NCI-H2196 treated with DMSO at 0.1 percent for 48 hours (cell line): ENCODE measurements at regions not wholly inside any gene's neighbourhood (a gene's known extent, or its start where the extent isn't known, plus 50 kb on each side); places are given as distances from the start of the nearest gene placed in this dataset.
"Not testable (repeated sequence)": the region's sequence is repeated elsewhere in the genome, so short reads cannot be mapped to it uniquely, and the experiment has no call there.

Experiments
- DNase-seq: peaks from one replicate; lab custom pipeline; 2025; ENCODE audit not compliant: unreplicated experiment; lab: John Stamatoyannopoulos, UW

DNA sequence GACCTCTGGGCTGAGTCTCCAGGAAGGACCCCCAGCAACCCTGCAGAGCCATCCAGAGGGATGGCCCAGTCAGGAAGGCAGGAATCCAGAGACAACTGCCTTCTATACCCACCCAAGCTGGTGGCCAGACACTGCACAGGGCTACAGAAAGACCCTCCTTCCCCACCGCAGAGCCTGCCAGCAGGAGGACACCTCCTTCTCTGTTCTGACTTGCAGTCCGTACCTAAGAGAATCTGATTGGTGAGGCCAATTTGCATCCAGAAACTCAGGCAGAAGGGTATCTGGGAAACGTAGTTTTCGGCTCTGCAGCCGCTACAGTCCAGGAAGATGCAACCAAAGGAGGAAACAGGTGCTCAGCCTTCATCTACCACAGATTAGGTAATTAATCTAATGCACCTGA, 155.4 kb upstream of the FRG1 start:
- no peak for DNase-seq

DNA sequence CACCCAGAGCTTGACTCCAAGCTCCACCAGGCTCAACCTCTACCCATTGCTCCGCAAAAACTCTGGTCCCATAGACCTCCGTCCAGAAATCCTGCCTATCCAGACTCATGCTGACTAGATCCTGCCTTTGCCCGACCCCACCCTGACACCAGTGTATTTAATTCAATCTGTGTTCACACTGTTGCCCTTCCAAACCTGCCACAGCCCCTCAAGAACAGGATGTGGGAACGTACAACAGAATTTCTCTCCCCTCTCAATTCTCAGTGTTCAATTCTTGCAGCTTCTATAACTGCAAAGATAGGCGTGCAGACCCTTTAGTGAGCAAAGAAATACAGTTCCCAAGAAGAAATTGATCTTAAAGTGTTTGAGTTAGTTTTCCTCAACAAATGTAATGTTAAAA, 154.2 kb upstream of the FRG1 start:
- DNase-seq: no peak

DNA sequence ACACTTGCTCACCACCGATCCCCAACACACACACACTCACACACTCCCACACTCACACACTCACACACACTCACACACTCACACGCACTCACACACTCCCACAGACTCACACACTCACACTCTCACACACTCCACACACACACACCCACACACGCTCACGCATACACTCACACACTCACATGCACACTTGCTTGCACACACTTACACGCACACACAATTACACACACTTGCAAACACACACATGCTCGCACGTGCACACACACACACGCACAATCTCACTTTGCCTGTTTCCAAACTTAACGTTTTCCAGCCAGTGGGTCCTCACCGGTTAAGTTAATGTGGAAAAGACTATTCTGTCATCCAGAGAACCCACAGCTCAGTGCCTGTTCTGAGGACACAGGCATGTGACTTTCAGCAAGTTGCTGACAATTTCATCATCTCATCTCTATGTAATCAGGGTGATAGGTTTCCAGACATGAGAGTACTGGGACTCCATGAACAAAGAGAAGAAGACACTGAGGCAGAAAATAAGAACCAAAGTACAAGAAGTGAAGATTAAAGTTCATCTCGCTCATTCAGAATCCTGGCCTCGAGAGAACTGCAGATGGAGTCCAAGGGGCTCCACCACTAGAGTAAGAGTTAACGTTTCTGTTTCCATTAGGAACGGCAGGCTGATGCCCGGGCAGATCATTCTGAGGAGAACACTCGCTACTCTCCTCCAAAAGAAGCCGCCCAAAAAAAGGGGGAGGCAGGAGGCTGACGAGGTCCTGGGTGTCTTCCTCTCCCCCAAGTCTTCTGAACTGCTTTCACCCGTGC, 153.2 kb upstream of the FRG1 start:
- no peak for DNase-seq

DNA sequence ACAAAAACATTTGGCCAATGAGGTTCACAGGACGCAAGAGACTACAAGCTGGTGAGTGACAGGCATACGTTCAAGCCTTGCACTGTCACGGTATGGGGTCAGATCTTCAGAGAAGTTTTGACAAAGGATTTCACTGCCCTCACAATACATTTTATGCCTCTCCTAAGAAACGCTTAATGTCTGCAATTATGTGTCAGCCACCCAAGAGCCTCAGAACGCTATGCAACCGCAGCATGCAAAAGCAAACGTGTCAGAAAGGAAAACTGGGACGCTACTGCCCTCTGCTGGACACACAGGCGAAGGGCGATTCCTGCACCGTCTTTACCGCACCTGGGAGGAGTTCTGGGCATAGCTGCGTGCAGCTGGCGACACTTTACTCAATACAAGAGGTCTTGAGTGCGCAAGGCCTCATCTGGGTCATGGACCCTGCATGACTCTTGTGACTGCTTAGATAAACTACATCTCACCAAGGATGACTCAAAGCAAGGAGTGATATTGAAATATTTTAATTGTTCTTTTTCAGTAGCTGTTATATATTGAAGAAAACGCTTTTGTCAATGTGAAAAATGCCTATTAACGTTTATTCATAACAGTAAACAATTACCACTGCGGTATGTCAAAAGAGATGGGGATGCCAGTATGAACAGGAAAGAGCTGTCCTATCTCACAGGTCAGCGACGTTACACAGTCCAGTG, 147.6 kb upstream of the FRG1 start:
- DNase-seq: no peak

DNA sequence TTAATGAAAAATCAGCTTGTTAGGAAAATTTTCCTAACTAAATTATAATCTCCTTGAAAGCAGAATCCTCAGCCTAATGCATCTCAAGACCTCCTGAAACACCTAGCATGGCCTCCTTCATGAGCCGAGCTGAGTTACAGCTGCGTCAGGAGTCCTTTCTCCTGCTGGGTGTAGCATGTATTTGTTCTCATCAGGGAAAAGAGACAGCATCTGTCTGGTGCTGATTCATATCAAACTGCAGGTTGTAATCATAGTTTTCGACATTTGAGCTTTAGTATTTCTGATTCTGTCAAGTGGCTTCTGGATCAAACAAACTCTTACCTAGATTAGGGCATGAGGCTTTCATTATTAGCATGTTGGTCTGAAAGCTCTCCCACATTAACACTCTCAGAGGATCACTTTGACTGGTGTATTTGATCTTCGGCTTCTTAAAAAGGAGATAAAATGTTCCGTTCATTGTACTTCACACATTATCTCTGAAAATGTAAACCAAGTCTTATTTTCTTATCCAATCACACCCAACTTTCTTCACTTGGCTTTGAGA, 140.1 kb upstream of the FRG1 start:
- DNase-seq: no peak

DNA sequence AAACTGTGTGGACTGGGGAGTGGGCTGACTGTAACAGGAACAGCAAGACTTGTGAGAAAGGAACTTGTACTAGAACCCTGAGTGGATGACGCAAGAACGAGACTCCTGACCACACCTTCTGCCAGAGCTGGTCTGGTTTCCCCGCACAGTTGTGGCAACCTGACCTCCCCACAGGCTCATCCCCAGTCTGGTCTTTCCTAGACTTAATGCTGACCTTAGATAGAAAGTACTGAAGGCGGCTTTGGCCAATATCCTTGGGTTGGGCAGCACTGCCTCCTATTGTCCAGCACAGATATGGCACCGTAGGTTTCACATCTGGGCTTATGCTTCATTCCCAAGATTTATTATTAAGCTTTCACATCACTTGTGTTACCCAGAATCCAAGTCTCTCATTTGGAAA, 137.8 kb upstream of the FRG1 start:
- no peak for DNase-seq

DNA sequence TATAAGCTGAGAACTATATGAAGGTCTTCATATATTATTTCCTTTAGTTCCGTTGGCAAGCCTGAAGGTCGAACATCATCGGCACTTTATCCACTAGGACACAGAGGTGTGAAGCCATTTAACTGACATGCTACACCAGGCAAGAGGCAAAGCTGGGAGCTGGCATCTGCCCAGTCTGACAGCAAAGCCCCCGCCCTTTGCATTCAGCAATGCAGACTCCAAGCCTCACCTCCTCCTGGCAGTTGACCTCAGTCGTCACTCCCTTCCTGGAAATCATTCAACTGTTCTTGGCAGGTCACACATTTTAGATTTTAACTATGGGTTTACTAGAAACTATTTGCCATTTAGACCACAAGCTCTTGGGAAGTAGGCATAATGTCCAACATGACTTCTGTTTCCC, 135.8 kb upstream of the FRG1 start:
- DNase-seq: no peak

DNA sequence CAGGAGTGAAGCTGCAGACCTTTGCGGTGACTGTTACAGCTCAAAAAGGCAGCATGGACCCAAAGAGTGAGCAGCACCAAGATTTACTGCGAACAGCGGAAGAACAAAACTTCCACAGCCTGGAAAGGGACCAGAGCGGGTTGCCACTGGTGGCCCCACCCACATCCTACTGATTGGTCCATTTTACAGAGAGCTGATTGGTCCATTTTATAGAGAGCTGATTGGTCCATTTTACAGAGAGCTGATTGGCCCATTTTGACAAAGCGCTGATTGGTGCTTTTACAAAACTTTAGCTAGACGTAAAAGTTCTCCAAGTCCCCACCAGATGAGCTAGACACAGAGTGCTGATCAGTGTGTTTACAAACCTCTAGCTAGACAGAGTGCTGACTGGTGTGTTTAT, 134.2 kb upstream of the FRG1 start:
- DNase-seq: no peak

DNA sequence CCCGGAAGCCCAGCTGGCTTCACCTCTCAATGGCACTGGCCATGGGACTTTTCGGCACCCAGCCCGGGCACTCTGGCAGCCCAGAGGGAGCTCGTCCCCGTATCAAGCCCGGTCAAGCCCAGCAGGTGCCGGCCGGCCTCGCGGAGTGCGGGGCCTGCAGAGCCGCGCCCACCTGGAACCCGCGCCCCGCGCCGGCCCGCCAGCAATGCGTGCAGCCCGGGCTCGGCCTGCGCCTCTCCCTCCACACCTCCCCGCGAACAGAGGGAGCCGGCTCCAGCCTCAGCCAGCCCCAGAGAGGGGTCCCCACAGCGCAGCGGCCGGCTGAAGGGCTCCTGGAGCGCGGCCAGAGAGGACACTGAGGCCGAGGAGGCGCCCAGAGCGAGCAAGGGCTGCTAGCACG, 133.6 kb upstream of the FRG1 start:
- DNase-seq: no peak

DNA sequence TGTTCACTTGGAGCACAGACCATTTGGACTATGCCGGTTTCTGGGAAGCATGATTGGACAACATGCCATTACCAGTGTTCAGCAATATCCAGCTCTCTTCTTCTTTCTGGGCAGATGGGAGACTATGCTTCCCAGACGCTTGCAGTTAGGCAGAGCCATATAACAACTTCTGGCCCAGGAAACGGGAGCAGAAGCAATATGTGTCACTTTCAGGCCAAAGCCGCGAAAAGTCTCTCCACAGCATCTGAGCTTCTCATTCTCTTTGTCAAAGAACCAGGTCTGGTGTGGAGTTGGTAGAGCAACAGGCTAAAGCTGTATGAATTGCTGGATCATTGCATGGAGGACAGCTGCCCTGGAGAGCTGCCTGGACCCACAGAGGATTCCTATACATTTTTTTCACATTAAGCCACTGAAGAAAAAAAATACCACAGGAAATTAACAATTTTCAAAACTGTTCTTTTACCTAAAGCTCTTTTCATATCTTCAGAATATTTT, 131.4 kb upstream of the FRG1 start:
- no peak for DNase-seq

DNA sequence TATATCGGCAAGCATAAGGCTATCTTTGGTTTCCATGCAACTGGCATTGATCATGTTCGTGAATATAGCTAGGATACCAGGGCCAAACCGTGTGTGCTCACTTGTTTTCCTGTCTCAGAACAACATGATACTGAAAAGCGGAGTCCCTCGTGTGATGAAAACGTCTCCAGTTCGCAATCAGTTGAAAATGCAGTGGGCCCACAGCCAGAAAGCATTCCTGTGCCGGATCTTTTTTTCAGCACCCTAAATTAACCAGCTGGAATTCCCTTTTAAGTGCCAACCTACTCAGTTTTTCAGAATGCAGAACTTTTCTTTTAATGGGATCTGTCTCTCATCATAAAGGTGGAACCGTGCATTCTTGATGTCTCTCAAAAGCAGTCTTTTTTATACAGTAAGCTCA, 130.8 kb upstream of the FRG1 start:
- DNase-seq: no peak

DNA sequence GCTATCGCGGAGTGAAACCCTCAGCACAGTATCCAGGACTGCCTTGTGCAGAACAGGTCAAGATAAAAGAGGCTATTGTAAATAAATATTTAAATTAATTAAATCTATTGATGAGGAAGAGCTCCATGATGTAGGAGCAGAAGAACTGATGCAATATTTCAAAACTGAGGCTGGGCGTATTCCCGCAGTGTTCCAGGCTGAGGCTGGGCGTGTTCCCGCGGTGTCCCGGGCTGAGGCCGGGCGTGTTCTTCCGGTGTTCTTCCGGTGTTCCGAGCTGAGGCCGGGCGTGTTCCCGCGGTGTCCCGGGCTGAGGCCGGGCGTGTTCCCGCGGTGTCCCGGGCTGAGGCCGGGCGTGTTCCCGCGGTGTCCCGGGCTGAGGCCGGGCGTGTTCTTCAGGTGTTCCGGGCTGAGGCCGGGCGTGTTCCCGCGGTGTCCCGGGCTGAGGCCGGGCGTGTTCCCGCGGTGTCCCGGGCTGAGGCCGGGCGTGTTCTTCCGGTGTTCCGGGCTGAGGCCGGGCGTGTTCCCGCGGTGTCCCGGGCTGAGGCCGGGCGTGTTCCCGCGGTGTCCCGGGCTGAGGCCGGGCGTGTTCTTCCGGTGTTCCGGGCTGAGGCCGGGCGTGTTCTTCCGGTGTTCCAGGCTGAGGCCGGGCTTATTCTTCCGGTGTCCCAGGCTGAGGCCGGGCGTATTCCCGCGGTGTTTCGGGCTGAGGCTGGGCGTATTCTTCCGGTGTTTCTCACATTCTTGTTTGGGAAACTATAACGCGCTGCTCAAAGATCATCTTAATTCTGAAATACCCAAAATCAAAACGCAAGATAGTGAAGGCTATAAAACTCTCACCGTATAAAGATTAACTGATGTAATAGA, 130.1 kb upstream of the FRG1 start:
- DNase-seq: not testable (repeated sequence)

DNA sequence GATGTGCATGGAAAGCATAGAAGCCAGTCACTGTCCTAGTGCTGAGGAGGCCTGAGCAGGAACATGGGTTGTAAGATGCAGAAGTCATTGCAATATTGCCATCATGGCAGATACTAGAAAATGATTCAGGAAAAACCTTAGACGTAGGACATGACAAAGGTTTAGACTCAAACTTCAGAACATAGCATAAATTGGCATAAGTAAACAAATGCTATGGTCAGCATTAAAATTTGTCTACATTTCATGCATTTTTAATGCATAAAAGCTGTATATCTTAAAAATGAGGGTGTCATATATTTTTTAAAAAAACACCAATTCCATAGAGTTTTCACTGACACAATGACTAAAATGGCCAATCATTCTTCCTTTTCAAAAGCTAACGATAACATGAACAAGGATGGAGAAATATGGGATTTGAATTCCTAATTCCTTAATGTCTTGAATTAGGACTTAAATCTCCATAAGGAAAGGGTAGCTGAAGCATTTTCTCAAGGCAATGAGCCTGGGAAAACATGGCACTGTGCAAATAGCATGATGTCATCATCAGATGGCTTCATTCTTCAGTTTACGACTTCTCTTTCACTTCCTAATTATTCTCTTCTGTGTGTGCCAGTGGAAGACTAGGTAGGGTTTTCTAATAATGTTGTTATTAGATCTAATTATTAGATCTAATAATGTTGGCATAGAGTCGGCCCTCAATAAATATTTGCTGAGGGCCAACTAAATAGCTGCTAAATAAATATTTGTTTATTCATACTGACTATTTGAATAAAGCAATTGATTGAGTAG, 125.1 kb upstream of the FRG1 start:
- DNase-seq: no peak

DNA sequence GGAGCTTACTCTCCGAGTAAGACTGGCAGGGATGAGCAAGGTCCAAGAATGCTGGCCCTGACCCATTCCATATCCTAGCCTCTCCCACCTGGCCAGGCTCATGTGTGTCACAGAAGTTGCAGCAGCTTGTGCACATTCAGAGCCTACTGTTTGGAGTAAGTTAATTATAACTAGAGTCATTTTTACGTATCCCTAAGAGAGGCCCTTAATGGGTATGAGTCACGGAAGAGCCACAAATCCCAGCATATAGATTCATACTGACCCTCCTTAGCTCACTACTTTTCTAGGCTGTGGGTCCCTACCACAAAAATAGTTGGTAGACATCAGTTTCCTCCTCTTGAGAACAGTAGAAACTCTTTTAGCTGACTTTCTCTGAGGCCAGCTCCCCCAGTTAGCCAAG, 118.3 kb upstream of the FRG1 start:
- no peak for DNase-seq

DNA sequence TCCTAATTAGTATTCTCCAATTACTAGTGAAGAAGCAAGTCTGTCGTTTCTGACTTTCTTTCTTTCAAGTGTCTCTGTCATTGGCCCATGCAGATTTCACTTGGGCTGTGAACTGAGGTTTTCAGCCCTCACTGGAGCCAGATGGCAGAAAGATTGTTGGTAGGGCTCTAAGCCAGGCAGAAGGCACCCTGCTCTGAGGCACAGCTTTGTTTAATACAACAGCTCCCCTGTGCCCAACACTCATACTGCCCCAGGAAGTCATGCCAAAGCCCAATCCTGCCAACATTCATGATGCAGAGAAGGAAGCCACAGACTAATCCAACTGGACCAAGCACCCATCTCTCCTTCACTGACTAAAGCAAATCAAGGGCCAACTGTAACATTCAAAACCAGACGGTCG, 117.1 kb upstream of the FRG1 start:
- no peak for DNase-seq

DNA sequence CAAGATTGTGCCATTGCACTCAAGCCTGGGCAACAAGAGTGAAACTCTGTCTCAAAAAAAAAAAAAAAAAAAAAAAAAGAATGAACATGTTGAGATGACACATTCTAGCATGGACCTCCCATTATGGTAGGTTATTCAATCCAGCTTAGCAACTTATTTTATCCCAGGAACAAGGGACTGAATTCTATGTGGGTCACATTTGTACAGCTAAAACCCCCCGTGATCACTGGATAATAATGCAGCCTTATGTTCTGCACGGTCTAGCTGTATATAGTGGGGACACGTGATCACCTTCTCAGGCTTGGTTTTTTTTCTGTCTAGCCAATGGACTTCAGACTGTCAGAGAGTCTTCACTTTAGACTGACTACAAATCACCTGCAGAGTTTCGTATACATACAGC, 115.2 kb upstream of the FRG1 start:
- no peak for DNase-seq

DNA sequence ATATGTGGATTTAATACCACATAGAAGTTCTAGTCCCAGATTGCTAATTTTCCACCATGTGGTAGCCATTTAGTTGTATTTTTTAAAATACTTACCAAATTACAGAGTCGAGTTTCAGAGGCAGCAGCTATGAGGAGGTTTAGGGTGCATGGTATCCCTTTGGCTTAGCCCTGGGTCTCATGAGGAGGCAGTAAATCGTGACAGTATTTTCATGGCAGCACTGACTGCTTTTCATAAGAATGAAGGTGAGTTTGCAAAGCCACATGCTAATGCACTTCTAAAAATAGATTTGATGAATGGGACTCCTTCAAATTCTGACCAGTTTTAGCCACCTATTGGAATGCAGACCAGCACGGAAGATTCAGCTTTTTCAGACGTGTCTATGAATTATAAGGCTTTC, 114.0 kb upstream of the FRG1 start:
- no peak for DNase-seq

DNA sequence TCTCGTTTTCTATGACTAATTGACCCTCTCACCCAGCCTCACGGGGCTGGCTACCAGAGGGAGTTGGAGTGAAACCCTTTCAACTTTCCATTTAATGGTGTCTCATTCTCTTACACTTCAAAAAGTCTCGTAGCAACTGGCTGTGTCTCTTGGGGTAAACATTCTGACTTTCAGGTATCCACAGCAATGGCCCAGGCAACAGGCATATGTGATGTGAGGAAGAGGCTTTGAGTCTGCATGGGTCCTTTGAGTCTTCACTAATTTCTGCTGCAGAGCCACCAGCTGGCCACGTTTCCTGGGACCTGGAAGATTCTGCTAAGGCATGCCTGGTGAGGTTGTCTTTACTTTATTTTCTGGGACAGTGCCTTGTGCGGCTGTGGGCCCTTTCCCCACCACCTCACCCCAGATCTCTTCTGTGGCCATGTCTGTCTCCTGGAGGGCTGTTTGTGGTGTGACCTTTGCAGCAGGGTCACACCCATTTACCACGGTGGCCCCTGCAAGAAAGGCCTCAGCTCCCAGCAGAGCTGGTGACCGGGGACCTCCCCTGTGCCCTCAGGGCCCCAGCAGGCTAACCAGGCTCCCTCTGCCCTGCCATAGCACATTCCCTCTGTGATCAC, 112.5 kb upstream of the FRG1 start:
- DNase-seq: no peak

DNA sequence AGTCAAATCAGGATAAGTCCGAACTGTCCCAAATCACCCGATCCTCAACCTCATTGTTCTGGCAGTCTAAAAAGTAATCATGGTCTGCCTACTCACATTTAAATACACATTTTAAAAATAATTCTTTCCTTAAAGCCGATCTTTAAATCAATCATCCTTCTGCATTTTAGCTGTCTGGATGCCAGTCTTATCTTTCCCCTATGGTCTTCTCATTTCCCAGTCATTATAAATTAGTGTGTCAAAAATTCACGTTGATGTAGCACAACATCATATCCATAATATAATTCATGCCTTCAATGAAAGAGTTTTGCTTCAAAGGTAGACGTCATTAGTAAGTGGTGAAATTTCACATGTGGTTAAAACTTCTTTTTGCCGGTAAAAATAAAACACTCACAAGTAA, 108.1 kb upstream of the FRG1 start:
- DNase-seq: no peak

DNA sequence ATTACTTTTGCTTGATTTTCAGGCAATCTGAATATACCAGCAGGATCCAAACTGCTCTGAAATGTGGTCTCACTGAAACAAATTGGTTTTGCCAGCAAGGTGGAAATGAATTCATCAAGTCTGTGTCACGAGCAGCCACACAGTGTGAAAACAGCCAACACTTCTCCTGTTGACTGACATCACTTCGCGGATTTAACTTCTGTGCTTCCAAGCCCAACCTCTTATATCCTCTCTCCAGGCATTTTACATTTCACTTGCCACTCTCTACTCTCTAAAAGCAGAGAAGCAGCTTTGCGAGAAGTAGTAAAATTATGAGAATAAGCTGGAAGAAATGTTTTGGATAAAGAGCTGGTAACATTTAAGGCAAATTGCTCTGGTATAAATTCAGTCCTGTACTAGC, 106.1 kb upstream of the FRG1 start:
- no peak for DNase-seq
